HepG2 (cell line): ENCODE measurements at regions not wholly inside any gene's neighbourhood (a gene's known extent, or its start where the extent isn't known, plus 50 kb on each side); places are given as distances from the start of the nearest gene placed in this dataset.

ENCODE experiments used
- CEBPB ChIP-seq: IDR thresholded peaks from 2 replicates; pipeline ENCODE4 v1.6.1; 2011; ENCODE audit warnings: low read depth, low read length, improper control_type of control experiment, borderline replicate concordance
- JARID2 ChIP-seq: sonication (generic); formaldehyde crosslinking; IDR thresholded peaks from 2 replicates; pipeline ENCODE4 v1.8.1; 2023; ENCODE audit warnings: missing genetic modification reagents, inconsistent platforms; ENCODE audit not compliant: insufficient replicate concordance
- MXD4 ChIP-seq: IDR thresholded peaks from 2 replicates; pipeline ENCODE4 v1.6.1; 2016; ENCODE audit warnings: mild to moderate bottlenecking, missing biosample characterization, missing genetic modification reagents
- PAX8 ChIP-seq: sonication (generic); formaldehyde crosslinking; IDR thresholded peaks from 2 replicates; pipeline ENCODE4 v1.8.0; 2022; ENCODE audit warnings: mild to moderate bottlenecking, missing genetic modification reagents, borderline replicate concordance
- SOX6 ChIP-seq, 2 experiments: fragments of 450-650 bp in 1 of 2; sonication (generic) in 1 of 2; formaldehyde crosslinking in 1 of 2; IDR thresholded peaks; 2 replicates each; pipeline versions ENCODE4 v1.4.0 to v1.6.1; 2017 to 2020; ENCODE audit warnings: antibody characterized with exemption in 1 of 2, mild to moderate bottlenecking in 1 of 2, missing genetic modification reagents in 1 of 2
- SYNCRIP ChIP-seq: fragments of 200-400 bp; formaldehyde crosslinking; IDR thresholded peaks from 2 replicates; pipeline ENCODE4 v1.6.1; 2018; ENCODE audit warnings: mild to moderate bottlenecking, low read depth, low read length; ENCODE audit not compliant: insufficient read depth
- TBP ChIP-seq: sonication (generic); formaldehyde crosslinking; IDR thresholded peaks from 2 replicates; pipeline ENCODE4 v1.5.0; 2020; ENCODE audit warnings: missing genetic modification reagents
- ZNF121 ChIP-seq: sonication (generic); formaldehyde crosslinking; IDR thresholded peaks from 2 replicates; pipeline ENCODE4 v1.5.0; 2020; ENCODE audit warnings: mild to moderate bottlenecking, missing genetic modification reagents
- TF ChIP-seq, protein P1 (sequence below): sonication (generic); formaldehyde crosslinking; IDR thresholded peaks from 2 replicates; pipeline ENCODE4 v1.8.0; 2022; ENCODE audit warnings: mild to moderate bottlenecking, missing genetic modification reagents; ENCODE audit not compliant: insufficient replicate concordance
- TF ChIP-seq, protein P2 (sequence below): sonication (generic); formaldehyde crosslinking; IDR thresholded peaks from 2 replicates; pipeline ENCODE4 v1.4.0; 2020; ENCODE audit warnings: missing genetic modification reagents, mild to moderate bottlenecking, borderline replicate concordance

DNA sequence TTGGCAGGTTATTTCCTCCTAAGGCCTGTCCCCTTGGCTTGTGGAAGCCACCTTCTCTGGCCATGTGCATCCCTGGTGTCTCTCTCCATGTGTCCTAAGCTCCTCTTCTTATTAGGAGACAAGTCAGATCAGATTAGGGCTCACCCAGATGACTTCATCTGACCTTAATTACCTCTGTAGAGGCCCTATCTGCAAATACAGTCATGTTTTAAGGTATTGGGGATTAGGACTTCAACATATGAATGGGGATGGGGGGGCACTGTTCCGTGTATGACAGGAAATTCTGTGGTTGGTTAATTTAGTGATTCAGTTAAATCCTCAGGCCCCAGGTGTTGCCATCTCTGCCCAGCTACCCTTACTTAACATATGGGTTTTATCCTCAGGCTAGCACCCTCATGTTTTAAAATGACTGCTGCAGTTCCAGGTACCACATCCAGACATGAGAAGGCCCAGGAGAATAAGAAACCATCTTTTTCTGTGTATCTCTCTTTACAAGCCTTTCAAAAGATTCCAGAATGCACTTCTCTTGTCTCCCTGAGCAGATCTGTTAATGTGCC lies 51.9 kb upstream of the RAI14 start (continued):
- TF ChIP-seq, protein P1, sequence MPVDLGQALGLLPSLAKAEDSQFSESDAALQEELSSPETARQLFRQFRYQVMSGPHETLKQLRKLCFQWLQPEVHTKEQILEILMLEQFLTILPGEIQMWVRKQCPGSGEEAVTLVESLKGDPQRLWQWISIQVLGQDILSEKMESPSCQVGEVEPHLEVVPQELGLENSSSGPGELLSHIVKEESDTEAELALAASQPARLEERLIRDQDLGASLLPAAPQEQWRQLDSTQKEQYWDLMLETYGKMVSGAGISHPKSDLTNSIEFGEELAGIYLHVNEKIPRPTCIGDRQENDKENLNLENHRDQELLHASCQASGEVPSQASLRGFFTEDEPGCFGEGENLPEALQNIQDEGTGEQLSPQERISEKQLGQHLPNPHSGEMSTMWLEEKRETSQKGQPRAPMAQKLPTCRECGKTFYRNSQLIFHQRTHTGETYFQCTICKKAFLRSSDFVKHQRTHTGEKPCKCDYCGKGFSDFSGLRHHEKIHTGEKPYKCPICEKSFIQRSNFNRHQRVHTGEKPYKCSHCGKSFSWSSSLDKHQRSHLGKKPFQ (CRISPR knock-in tag), result no peak
- no peak for TF ChIP-seq SYNCRIP
- TF ChIP-seq PAX8 (CRISPR knock-in tag), result no peak
- TF ChIP-seq JARID2 (CRISPR knock-in tag), result no peak
- no peak for TF ChIP-seq ZNF121 (CRISPR knock-in tag)
- no peak for TF ChIP-seq TBP (CRISPR knock-in tag)
- TF ChIP-seq CEBPB, result no peak
- TF ChIP-seq, protein P2, sequence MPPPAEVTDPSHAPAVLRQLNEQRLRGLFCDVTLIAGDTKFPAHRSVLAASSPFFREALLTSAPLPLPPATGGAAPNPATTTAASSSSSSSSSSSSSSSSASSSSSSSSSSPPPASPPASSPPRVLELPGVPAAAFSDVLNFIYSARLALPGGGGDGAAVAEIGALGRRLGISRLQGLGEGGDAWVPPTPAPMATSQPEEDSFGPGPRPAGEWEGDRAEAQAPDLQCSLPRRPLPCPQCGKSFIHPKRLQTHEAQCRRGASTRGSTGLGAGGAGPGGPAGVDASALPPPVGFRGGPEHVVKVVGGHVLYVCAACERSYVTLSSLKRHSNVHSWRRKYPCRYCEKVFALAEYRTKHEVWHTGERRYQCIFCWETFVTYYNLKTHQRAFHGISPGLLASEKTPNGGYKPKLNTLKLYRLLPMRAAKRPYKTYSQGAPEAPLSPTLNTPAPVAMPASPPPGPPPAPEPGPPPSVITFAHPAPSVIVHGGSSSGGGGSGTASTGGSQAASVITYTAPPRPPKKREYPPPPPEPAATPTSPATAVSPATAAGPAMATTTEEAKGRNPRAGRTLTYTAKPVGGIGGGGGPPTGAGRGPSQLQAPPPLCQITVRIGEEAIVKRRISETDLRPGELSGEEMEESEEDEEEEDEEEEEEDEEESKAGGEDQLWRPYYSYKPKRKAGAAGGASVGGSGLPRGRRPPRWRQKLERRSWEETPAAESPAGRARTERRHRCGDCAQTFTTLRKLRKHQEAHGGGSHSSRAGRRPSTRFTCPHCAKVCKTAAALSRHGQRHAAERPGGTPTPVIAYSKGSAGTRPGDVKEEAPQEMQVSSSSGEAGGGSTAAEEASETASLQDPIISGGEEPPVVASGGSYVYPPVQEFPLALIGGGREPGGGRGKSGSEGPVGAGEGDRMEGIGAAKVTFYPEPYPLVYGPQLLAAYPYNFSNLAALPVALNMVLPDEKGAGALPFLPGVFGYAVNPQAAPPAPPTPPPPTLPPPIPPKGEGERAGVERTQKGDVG (CRISPR knock-in tag), result no peak
- TF ChIP-seq MXD4, result no peak
- no peak for TF ChIP-seq SOX6 (IDR thresholded peaks at IDR 0.05)
- TF ChIP-seq SOX6 (CRISPR knock-in tag; IDR thresholded peaks at IDR 0.05), result no peak
